Loucy (cell line): ENCODE measurements at regions not wholly inside any gene's neighbourhood (a gene's known extent, or its start where the extent isn't known, plus 50 kb on each side); places are given as distances from the start of the nearest gene placed in this dataset.

Source experiments
- H2AFZ ChIP-seq: fragments of 200-600 bp; sonication (generic); 2 replicates; pipeline ENCODE4 v1.6.0; 2016; ENCODE audit warnings: antibody characterized with exemption, mild to moderate bottlenecking, low read length, moderate library complexity
- H3F3A ChIP-seq: fragments of 200-600 bp; 2 replicates; pipeline ENCODE4 v1.6.0; 2016; ENCODE audit warnings: antibody characterized with exemption, low read depth, mild to moderate bottlenecking
- H3K27me3 ChIP-seq: fragments of 200-600 bp; sonication (generic); 2 replicates; pipeline ENCODE4 v1.6.1; 2014; ENCODE audit warnings: low read length, mild to moderate bottlenecking; ENCODE audit not compliant: insufficient read depth, poor library complexity, severe bottlenecking
- H3K36me3 ChIP-seq: fragments of 200-600 bp; sonication (generic); 2 replicates; pipeline ENCODE4 v1.6.1; 2016; ENCODE audit warnings: low read length; ENCODE audit not compliant: insufficient read depth
- H3K4me1 ChIP-seq: fragments of 200-600 bp; sonication (generic); 2 replicates; pipeline ENCODE4 v1.5.1; 2014; ENCODE audit warnings: low read length, mild to moderate bottlenecking; ENCODE audit not compliant: insufficient read depth, poor library complexity, severe bottlenecking
- H3K4me2 ChIP-seq: fragments of 200-600 bp; sonication (generic); 2 replicates; pipeline ENCODE4 v1.6.0; 2014; ENCODE audit warnings: antibody characterized with exemption, low read length, low read depth, mild to moderate bottlenecking; ENCODE audit not compliant: poor library complexity, severe bottlenecking
- H3K4me3 ChIP-seq: fragments of 200-600 bp; sonication (generic); 2 replicates; pipeline ENCODE4 v1.5.1; 2014; ENCODE audit warnings: low read length, mild to moderate bottlenecking, mixed read lengths; ENCODE audit not compliant: poor library complexity, severe bottlenecking
- H3K79me2 ChIP-seq: fragments of 200-600 bp; sonication (generic); 2 replicates; pipeline ENCODE4 v1.6.1; 2014; ENCODE audit warnings: low read length; ENCODE audit not compliant: insufficient read depth
- H3K9ac ChIP-seq: fragments of 200-600 bp; sonication (generic); 2 replicates; pipeline ENCODE4 v1.6.0; 2014; ENCODE audit warnings: mild to moderate bottlenecking, low read depth, low read length, moderate library complexity; ENCODE audit not compliant: poor library complexity, severe bottlenecking
- H3K9me2 ChIP-seq: fragments of 200-600 bp; sonication (generic); replicated peaks from 2 replicates; pipeline ENCODE4 v1.6.1; 2016; ENCODE audit warnings: low read depth, low read length, mixed read lengths
- H3K9me3 ChIP-seq: fragments of 200-600 bp; sonication (generic); 2 replicates; pipeline ENCODE4 v1.6.1; 2014; ENCODE audit warnings: mild to moderate bottlenecking, antibody characterized with exemption, low read length, low read depth; ENCODE audit not compliant: insufficient read depth
- H4K20me1 ChIP-seq: fragments of 200-600 bp; sonication (generic); 2 replicates; pipeline ENCODE4 v1.6.0; 2014; ENCODE audit warnings: antibody characterized with exemption, low read length, mild to moderate bottlenecking; ENCODE audit not compliant: insufficient read depth, poor library complexity, severe bottlenecking
- CTCF ChIP-seq: fragments of 200-600 bp; sonication (generic); conservative IDR thresholded peaks from 2 replicates; pipeline ENCODE4 v1.5.1; 2014; ENCODE audit warnings: mild to moderate bottlenecking, antibody characterized with exemption, low read length
- EZH2phosphoT487 ChIP-seq: fragments of 200-600 bp; IDR thresholded peaks from 2 replicates; pipeline ENCODE4 v1.6.1; 2018; ENCODE audit warnings: antibody characterized with exemption, mild to moderate bottlenecking, moderate library complexity, borderline replicate concordance

DNA sequence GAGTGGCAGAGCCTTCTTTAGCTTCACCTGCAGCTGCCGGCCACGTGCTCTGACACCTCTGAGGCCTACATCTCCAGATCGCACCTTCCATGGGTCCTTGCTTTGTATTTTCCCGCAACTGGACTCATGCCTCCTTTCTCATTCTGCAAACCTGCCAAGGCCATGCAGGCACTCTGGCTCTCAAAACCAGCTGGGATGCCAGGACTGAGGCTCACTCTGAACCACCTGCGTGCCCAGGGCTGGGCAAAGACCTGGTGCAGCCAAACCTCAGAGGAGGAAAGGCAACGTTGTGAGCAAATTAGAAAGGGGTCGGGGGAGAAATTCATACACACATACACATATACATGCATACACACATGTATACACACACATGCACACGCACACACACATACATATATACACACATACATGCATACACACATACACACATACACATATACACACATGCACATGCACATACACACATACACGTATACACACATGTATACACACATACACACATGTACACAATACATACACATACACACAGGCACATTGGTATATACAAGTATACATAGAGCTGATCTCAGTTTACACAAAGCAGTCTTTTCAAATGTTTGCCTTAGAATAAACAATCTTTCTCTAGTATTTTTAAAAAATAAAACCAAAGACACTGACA, 125.2 kb downstream of the RTP5 start:
- no peaks in the 10 kb centered on the region for H3K9me2 ChIP-seq
- TF ChIP-seq EZH2phosphoT487 (no peak), CTCF (no peak)
- no peak overlapping the region for H3K4me3 ChIP-seq
- H2AFZ ChIP-seq = no peak overlapping the region
- H3K9ac ChIP-seq = no peak overlapping the region
- H3K9me3 ChIP-seq = no peaks in the 10 kb centered on the region; the same call in 1 of the 2 replicates
- H3K79me2 ChIP-seq = no peaks in the 10 kb centered on the region
- peaks cover 5% of the 10 kb centered on the region for H3K4me1 ChIP-seq
- no peaks in the 10 kb centered on the region for H3K36me3 ChIP-seq
- H3F3A ChIP-seq = no peaks in the 10 kb centered on the region
- H4K20me1 ChIP-seq = no peaks in the 10 kb centered on the region
- H3K27me3 ChIP-seq = no peaks in the 10 kb centered on the region
- H3K4me2 ChIP-seq = no peak overlapping the region

- Histone ChIP-seq H3K79me2 (no peaks in the 10 kb centered on the region), H3K9me2 (no peaks in the 10 kb centered on the region), H3K9ac (no peak overlapping the region), H3K4me3 (no peak overlapping the region), H3K9me3 (no peaks in the 10 kb centered on the region), H3K27me3 (no peaks in the 10 kb centered on the region), H3F3A (no peaks in the 10 kb centered on the region), H3K36me3 (no peaks in the 10 kb centered on the region), H4K20me1 (no peaks in the 10 kb centered on the region), H3K4me1 (peaks cover 18% of the 10 kb centered on the region), H3K4me2 (no peak overlapping the region), H2AFZ (no peak overlapping the region)
- TF ChIP-seq CTCF (no peak), EZH2phosphoT487 (no peak)
Measured at GRCh38 chr2:241996100-241996499, 126.6 kb downstream of the RTP5 start.

DNA sequence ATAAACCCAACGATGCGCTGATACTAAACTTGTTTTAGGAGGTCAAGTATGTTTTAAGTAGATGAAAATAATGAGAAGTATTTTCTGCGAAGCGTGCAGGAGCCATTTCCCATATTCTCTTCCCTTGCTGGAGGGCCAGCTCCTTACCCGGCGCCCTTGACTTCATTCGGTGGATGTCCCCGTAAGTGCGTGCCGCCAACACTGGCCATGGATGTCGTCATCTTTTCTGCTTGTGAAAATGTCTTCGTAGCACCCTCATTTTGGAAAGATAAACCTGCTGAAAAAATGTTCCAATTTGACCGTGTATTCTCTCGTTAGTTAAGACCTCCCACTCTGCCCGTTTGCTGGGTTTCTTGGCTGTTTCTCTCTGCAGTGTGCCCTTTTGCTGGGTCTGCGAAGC, 127.5 kb downstream of the RTP5 start:
- H3K27me3 ChIP-seq = no peaks in the 10 kb centered on the region
- no peaks in the 10 kb centered on the region for H3K36me3 ChIP-seq
- H3K9me3 ChIP-seq = no peaks in the 10 kb centered on the region
- H2AFZ ChIP-seq = no peak overlapping the region
- no peaks in the 10 kb centered on the region for H3K9me2 ChIP-seq
- TF ChIP-seq EZH2phosphoT487 (no peak), CTCF (no peak)
- H3K4me2 ChIP-seq = no peak overlapping the region
- H3K4me3 ChIP-seq = no peak overlapping the region
- no peaks in the 10 kb centered on the region for H3F3A ChIP-seq
- no peak overlapping the region for H3K9ac ChIP-seq
- H4K20me1 ChIP-seq = no peaks in the 10 kb centered on the region
- peaks cover 18% of the 10 kb centered on the region for H3K4me1 ChIP-seq
- no peaks in the 10 kb centered on the region for H3K79me2 ChIP-seq
